SIG-M5 (cell line): ENCODE measurements at regions not wholly inside any gene's neighbourhood (a gene's known extent, or its start where the extent isn't known, plus 50 kb on each side); places are given as distances from the start of the nearest gene placed in this dataset.

Experiments
- DNase-seq: peaks from one replicate; lab custom pipeline; 2025; lab: John Stamatoyannopoulos, UW

DNA sequence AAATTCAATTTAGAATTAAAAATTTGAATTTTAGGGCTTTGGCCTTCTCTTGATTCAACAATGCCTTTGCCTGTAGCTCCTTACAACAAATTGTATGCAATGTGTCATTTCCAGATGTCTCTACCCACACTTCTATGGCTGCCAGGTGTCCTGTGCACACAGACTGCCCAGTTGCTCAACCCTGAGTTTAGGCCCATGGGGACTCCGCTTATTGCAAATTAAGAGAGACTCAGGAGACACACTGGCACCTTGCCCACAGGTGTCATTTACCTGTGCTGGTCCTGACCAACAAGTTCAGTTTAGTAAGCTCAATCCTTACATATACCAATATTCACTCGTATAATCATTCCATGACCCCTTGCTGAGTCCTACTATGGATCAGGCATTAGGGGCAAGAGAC, 236.1 kb downstream of the OMA1 start:
- no peak for DNase-seq

DNA sequence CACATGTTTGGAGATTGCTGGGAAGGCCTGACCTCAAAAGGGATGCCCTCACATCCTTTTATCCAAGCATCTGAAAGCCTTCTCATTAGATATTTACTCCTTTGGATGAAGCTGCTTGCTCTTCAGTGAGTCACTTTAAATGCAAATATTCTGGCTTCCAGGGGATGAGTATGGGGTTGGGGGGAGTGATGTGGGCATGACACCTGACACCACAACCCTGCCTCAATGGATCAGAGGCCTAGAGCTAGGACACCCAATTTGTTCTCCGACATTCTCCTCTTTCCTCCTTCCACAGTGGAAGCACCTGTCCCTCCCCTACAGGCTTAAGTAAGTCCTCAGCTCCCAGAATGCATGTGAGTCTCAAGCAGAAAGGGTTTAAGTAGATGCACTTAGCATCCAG, 238.3 kb downstream of the OMA1 start:
- no peak for DNase-seq

DNA sequence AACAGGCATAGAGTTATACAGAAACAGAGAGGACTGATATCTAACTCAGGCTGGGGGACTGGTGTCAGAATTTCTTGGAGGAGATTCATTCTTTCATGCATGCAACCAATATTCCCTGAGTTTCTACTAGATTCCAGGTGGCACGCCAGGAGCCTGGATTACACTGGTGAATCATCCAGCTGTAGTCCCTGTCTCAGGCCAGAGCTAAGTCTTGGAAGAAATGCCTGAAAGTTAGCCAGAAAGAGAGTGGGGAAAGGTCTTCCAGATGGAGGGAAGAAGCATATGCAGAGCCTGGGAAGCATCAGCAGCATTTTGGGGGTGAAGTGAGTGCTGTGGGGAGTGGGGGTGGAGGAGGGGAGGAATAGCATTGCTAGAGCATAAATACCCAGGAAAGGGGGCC, 239.1 kb downstream of the OMA1 start:
- DNase-seq, result no peak

DNA sequence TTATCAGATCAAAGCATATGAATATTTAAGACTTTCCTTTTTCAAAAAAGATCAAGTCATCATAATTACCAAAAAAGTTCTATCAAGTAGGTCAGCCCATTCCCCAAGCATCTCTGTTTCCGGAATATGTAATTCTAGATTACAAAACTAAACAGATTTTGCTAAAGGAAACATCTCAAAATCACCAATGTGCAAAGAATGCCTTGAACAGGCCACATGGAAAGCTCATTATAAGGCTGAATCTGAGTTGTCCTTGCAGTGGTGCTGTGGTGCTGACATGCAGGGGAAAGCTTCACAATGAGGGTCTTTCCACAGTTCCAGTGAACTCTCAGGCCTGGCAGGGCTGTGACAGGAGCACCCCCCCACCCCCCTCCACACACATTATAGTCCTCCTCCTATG, 240.9 kb downstream of the OMA1 start:
- DNase-seq, result no peak

DNA sequence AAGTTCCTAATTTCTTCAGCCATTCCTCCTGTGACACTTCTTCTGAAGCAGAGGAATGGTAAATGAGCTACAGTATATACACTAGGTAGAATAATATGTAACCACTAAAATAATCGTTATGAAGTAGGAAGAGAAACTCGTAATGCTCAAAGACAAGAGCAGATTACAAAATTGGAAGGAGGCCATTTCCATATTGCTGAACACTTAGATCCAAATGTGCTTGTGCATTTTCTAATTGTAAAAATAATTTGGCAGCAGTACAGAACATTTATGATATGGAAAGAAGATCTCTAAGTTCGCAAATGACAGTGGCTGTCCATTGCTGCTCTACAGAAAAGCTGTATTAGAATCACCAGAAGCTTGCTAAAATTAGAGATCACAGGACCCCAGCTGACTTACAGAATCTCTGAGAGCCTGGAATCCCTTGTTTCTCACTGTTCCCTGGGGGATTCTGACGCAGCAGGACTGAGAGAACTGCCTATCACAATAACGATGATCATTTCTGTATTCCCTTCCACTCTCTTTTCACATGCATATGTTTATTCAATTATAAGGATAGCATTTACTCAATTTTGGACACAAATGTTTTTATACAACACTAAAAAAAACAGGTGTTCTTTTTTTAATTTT, 242.1 kb downstream of the OMA1 start:
- DNase-seq, result no peak

DNA sequence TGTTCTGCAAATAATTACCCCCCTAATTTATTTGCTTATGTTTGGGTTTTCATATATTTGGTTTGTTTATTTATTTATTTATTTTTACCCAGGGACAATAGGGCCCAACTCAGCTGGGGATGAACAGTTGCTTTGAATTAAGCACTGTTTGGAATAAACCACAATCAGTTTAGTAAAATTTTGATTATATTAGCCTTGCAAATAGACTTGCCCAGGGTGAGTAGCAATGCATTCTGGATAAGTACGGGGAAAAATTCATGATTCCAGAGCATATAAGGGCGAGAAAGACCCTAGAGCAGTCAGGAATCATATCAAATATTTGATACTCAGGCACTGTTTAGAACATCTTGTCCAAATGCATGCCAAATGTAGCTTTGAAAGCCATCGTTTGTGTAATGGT, 242.7 kb downstream of the OMA1 start:
- DNase-seq, result no peak

DNA sequence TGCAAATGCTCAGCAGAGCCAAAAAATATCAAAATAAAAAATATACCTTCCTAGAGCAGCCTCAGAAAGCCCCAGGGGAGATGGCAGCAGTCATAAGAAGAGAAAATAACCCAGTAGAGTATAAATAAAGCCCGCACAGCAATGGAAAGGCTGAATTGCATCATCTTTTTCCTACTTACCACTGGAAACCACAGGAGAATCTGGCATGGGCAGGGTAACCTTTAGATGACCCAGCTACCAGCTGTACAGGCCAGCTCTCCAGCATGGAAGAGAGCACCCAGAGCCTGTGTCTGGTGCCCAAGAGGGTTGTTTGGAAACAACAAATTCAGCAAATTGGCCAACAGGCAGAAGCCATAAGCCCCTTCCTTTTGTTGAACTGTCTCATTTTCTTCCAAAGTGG, 253.1 kb downstream of the OMA1 start:
- DNase-seq, result no peak

DNA sequence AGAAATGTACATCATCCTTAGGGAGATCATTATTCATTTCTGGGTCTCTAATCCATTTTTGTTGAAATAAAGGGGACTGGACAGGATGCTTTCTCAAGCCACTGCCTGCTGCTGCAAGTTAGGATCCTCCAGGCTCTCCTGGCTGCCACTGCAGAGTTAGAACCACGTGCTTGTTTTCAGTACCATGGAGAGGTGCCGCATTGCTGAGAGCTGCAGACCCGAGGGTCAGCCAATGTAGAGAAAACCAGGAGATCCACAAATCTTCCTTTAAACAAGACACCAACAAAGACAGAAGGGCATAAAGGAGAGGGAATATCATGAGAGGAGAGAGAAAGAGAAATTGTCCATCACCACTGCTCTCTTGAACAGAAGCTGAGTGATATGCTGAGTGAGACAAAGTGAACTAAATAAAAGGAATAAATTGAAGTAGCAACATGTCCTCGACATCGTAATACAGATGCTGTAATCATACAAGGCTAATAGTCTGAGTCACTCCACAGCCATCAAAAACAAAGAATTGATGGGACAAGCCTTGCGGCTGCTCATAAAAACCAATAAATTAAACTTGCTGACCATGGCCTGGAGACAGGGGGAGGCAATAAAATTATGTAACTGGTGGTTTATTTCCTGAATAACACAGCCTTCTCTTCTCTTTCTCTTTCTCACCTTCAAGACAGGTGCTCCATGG, 255.7 kb downstream of the OMA1 start:
- no peak for DNase-seq

DNA sequence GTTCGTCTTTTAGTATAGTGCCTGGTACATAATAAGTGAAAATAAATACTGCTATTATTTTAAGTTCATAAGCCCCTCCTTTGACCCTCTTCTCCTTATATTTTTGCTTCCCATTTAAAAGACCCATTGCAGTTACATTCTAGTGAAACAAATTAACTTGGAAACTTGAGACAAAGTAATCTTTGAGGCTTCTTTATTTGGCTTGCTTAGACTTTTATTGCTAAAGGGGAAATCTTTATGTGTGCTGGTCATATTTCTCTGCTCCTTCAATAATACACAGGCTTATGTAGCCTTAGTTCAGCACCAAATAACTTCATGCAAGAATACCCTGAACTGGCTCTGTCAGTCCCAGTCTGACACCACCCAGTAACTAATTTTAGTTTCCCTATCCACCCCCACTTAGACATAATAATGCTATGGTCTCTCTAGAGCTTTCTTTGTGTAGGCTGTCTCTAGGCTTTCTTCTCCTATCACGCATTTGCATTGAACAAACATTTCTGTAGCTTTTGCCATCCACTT, 257.8 kb downstream of the OMA1 start:
- no peak for DNase-seq

DNA sequence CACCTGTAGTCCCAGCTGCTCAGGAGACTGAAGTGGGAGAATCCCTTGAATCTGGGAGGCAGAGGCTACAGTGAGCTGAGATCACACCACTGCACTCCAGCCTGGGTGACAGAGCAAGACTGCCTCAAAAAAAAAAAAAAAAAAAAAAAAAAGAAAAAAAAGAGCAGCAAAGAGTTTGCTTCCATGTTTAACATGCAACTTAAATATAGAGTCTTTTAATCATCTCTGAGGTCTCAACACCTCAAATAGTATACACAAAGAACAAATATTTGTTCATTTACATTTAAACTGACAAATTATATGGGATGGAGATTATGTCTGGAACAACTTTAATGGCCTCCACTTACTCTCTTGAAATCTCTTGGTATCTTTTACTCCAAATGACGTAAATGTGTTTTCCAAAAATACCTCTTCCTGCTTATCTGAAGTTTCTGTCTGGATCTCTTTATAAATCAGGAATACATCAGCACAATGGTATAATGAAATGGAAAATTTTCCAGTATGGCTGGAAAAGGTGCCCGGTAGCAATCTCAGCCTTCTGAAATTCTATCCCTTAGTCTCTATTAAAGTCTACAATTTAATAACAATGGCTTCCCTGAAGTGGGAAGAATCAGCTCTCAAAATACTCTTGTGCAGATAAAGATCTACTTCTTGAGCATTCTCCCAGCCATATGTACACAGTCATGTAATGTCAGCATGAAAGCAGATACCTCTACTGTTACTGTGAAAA, 258.5 kb downstream of the OMA1 start:
- no peak for DNase-seq

DNA sequence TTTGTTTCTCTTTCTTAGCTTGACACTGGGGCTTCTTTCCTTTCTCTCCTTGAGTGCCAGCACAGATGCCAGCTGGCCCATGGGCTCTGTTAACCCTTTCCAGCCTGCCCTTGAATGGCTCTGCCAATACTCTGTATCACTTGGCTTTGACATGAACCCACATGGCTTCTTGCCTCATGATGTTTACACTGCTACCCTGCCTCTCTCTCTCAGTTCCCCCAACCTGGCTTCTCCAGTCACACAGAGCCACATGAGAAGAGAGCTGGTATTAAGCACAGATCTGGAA, 262.4 kb downstream of the OMA1 start:
- no peak for DNase-seq

DNA sequence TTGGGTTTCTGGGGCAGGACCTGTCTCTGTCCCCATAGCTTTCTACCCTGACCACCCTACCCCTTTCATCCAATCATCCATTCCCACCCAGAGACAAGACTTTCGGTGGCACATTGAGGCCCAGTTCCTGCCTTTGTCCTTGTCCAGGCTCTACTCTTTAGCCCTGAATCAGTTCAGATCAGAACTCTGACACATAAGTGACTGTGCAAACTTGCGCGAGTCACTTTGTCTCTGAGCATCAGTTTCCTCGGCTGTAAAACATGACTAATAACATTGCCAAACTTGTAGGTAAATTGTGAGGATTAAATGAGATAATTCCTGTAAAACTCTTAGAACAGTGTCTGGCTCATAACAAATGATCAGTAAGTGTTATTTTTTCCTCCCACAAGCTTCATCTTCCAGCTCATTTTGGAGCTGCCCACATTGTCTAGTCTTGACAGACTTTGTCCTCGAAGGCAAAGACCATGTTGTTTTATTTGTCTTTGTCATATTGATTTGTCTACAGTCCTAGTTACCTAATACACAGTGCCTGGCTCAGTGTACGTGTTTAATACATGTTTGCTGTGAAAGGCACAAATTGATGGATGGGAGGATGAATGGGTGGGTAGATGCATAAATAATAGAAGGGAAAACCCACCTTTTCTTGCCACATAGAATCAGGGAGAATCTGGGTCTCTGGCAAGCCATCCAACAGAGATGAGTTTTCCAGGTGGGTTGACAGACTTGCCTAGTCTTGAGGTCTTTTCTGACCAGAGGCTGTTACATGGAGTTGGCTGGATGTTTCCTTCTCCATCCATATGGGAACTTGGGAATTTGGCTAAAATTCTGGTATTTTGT, 262.9 kb downstream of the OMA1 start:
- DNase-seq, result no peak

DNA sequence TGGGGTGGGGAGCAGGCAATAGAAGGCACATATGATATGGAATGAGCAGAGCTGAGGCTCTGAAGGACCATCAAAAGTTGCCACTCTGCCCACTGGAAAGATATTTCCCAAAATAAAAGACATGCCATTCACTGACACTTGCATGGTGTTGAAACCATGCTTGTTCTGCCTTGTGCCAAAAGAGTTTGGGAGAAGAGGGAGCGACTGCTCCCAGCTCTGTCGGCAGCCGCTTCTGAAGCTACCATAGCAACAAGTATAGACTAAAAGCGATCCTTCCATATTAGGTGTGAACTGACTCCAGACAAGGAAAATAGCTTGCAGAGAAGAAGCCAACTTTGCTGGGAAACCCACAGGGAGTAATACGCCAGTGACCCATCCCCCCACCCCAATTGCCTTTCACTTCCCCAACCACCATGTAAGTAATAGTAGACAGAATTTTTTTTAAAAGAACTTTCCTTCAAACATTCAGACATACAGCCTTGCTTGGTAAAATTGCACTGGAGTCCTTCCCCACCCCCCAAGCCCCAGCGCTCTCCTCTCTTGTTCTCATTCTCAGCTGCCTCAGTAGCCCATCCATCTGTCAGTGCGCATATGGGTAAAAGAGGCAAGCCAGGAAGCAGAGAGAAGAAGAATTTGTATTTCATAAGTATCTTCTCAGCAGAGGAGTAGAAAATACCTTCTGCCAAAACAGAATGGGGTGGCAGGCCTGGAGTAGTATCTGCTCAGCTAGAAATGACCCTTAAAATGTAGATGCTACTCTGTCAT, 263.7 kb downstream of the OMA1 start:
- DNase-seq, result no peak

DNA sequence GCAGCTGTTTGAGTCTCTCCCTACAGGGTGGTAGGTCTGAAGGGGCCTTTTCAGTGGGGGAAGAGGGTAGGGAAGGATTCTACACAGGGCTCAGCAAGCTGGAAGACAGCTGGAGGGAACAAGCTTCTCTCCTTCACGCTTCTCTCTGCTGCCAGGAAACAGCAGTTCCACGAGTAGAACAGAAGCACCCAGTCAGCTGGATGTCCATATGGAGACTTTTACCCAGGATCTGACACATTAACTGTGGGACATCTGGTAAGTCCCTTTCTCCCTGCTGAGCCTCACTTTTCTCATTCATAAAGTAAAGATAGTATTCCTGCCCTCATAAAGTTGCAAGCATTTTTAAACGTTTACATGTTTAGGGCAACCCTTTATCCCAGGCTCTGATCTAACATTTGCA, 280.3 kb downstream of the OMA1 start:
- DNase-seq, result no peak

DNA sequence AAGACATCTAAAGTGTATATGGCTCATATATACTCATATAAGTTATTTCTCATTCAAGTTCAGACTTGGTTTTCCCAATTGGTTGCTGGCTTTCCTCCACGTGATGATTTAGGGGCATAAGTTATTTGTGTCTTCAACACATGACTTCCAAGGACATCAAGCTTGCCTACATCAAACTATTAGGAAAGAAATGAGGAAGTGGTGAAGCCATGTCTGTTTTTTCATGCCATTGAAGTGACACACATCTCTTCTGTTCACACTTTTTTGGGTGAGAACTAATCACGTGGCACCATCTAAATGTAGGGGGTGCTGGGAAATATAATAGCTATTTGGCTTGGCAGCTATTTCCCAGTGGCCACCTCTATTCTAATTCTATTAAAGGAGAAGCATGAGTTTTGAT, 282.1 kb downstream of the OMA1 start:
- DNase-seq, result no peak

DNA sequence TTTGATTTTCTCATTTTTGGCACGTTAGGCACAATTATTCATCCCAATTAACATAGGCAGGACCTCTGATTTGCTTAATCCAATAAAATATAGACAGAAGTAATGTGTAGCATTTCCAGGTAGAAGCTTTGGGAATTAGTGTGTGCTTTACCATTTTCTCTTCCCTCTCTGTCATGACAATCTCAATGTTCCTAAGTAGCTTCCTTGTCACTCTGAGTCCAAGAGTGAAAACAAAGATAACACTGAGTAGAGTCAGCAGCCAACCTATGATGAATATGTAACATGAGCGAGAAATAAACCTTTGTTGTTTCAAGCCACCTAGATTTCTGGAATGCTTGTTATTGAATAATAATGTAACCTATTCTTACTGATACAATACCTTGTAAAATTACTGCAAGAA, 283.8 kb downstream of the OMA1 start:
- no peak for DNase-seq

DNA sequence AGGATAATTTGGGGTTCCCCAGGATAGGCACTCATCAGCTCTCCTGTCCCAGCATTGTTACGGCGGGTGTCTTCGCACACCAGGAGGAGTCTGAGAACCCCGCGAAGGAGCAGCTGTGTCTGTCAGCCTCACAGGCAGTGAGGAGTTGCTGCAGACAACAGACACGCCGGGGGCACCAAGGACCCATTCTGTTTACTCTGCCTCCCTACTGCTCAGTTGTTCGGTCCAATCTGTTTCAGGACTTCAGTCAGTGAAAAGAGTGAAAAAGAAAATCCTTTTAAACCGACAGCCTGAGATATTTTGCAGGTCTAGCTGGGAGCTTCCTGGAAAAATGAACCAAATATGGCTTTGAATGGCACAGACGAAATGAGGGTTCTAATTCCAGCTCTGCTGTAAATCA, 288.4 kb downstream of the OMA1 start:
- no peak for DNase-seq

DNA sequence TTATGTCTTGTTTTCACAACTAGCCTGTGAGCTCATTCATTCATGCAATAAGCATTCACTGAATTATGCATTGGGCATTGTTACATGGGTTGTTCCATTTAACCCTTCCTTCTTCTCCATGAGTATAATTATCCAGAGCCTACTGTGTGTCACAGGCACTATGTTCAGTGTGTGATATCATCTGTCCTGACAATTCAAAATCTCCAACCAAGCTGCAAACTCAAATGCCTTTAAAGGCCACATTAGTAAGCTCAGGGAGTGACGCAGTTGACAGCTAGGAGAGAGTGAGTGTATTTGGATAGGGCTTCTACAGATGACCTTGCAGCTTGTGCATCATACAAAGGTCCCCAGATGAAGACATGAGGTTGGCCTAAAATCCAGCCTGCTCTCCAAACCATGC, 289.5 kb downstream of the OMA1 start:
- no peak for DNase-seq

DNA sequence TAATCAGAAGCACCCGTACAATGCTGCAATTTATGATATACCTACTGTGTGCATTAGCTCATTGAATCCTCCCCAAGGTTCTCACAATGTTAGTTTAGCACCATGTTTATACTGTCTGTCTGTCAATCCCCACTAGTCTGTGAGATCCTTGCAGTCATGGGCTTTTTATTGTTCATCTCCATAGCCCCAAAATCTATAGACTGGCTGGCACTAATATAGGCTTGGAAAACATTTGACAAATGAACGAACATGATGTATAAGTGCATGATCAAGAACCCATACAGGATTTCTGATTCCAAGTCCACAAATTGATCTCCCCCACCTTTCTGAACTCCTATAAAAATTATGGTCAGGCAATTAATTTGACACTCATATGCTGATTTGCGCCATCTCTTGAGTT, 290.0 kb downstream of the OMA1 start:
- no peak for DNase-seq

DNA sequence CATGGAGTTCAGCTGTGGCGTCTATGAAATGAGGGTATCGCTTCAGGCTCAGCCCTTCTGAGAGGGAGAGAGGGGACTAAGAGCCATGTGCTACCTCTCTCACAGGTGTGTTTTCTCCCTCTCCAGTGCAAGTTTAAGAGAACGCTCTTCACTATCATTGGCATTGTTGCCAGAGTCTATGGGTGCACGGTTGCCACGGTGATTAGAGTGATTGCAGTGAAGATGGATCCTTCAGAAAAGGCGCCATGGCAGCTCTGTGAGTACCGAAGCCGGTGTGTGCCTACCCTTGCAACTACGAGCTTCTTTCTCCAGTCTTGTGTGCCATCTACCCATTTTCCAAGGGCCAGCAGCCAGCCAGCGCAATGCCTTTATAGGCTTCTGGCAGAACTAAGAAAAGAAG, 290.5 kb downstream of the OMA1 start:
- DNase-seq, result no peak

DNA sequence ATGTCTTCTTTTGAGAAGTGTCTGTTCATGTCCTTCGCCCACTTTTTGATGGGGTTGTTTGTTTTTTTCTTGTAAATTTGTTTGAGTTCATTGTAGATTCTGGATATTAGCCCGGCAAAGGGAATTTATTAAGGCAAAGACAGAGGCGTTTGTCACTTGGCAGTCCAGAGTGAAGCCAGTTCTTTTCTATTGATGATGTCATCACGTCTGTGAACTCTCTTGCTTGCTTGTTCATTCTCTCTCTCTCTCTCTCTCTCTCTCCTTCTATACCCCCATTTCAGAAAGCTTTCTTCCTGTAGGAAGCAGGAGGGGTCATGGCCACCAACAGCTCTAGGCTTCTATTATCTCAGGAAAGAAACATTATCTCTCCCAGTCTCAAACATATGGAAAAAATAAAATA, 291.3 kb downstream of the OMA1 start:
- DNase-seq, result no peak
